C4-2B (cell line): ENCODE measurements at regions not wholly inside any gene's neighbourhood (a gene's known extent, or its start where the extent isn't known, plus 50 kb on each side); places are given as distances from the start of the nearest gene placed in this dataset.
"Not testable (repeated sequence)": the region's sequence is repeated elsewhere in the genome, so short reads cannot be mapped to it uniquely, and the experiment has no call there.

Experiments
- H3K27ac ChIP-seq: fragments of 450-650 bp; 2 replicates; pipeline ENCODE4 v1.5.1; 2017
- CTCF ChIP-seq: fragments of 450-650 bp; conservative IDR thresholded peaks from 2 replicates; pipeline ENCODE4 v1.5.1; 2017; ENCODE audit warnings: mild to moderate bottlenecking
- ZFX ChIP-seq: fragments of 450-650 bp; IDR thresholded peaks from 2 replicates; pipeline ENCODE4 v1.6.1; 2017

- no peak for TF ChIP-seq CTCF
- no peak overlapping the region for H3K27ac ChIP-seq
Observed at GRCh38 chr22:22720724-22721261, 76.4 kb downstream of the GGTLC2 start.

GRCh38 chr22:22721681-22722354, 77.4 kb downstream of the GGTLC2 start:
- no peak for TF ChIP-seq ZFX
- no peak for TF ChIP-seq CTCF
- H3K27ac ChIP-seq: no peak overlapping the region

- no peak overlapping the region for H3K27ac ChIP-seq
- no peak for TF ChIP-seq ZFX
- TF ChIP-seq CTCF: no peak
Observed at GRCh38 chr22:22728382-22728781, 84.0 kb downstream of the GGTLC2 start.

- no peak overlapping the region for H3K27ac ChIP-seq
- TF ChIP-seq CTCF: no peak
Observed at GRCh38 chr22:22730655-22731373, 86.4 kb downstream of the GGTLC2 start.

- no peak overlapping the region for H3K27ac ChIP-seq
- no peak for TF ChIP-seq CTCF
- TF ChIP-seq ZFX: no peak
Observed at GRCh38 chr22:22731374-22731676, 86.9 kb downstream of the GGTLC2 start.

- not testable (repeated sequence) for H3K27ac ChIP-seq
Observed at GRCh38 chr22:22733006-22733405, 88.6 kb downstream of the GGTLC2 start.

GRCh38 chr22:22733881-22734373, 89.5 kb downstream of the GGTLC2 start:
- H3K27ac ChIP-seq: no peak overlapping the region
- TF ChIP-seq CTCF (no peak), ZFX (no peak)

- H3K27ac ChIP-seq: not testable (repeated sequence)
Observed at GRCh38 chr22:22734395-22735272, 90.2 kb downstream of the GGTLC2 start.

- H3K27ac ChIP-seq: not testable (repeated sequence)
Observed at GRCh38 chr22:22735276-22735675, 90.9 kb downstream of the GGTLC2 start.
